OCI-LY3 (cell line): ENCODE measurements at regions not wholly inside any gene's neighbourhood (a gene's known extent, or its start where the extent isn't known, plus 50 kb on each side); places are given as distances from the start of the nearest gene placed in this dataset.

Experiments
- H2AFZ ChIP-seq: fragments of 200-600, 300-600 bp; shearing (Covaris generic); 2 replicates; pipeline ENCODE4 v1.6.0; 2014; ENCODE audit warnings: antibody characterized with exemption, low read depth, low read length
- H3K27ac ChIP-seq: fragments of 200-600, 300-600 bp; sonication (generic); 2 replicates; pipeline ENCODE4 v1.5.1; 2014; ENCODE audit warnings: mild to moderate bottlenecking, low read length, moderate library complexity, mixed read lengths
- H3K27me3 ChIP-seq: fragments of 200-600, 300-600 bp; sonication (generic); 2 replicates; pipeline ENCODE4 v1.6.1; 2014; ENCODE audit warnings: low read depth, low read length, mixed read lengths
- H3K36me3 ChIP-seq: fragments of 200-600, 300-600 bp; sonication (generic); replicated peaks from 2 replicates; pipeline ENCODE3; 2014; ENCODE audit warnings: low read depth, low read length, mixed read lengths
- H3K4me1 ChIP-seq: fragments of 300-600, 200-600 bp; sonication (generic); 2 replicates; pipeline ENCODE4 v1.6.1; 2014; ENCODE audit warnings: low read length, mixed read lengths
- H3K4me2 ChIP-seq: fragments of 200-600, 300-600 bp; sonication (generic); 2 replicates; pipeline ENCODE4 v1.6.1; 2014; ENCODE audit warnings: low read length, mixed read lengths
- H3K4me3 ChIP-seq: fragments of 300-600, 200-600 bp; sonication (generic); 2 replicates; pipeline ENCODE4 v1.5.1; 2014; ENCODE audit warnings: antibody characterized with exemption, mild to moderate bottlenecking, low read length, moderate library complexity
- H3K79me2 ChIP-seq: fragments of 300-600, 200-600 bp; shearing (Covaris generic); 2 replicates; pipeline ENCODE4 v1.6.1; 2014; ENCODE audit warnings: mild to moderate bottlenecking, low read length, mixed read lengths
- H3K9ac ChIP-seq: fragments of 300-600, 200-600 bp; shearing (Covaris generic); 2 replicates; pipeline ENCODE4 v1.6.0; 2014; ENCODE audit warnings: mild to moderate bottlenecking, low read length, moderate library complexity
- H3K9me3 ChIP-seq: fragments of 200-600, 300-600 bp; shearing (Covaris generic); 2 replicates; pipeline ENCODE4 v1.6.1; 2014; ENCODE audit warnings: low read length, mixed read lengths; ENCODE audit not compliant: insufficient read depth
- H4K20me1 ChIP-seq: fragments of 200-600, 300-600 bp; sonication (generic); 2 replicates; pipeline ENCODE4 v1.6.1; 2016; ENCODE audit warnings: low read length, mixed read lengths; ENCODE audit not compliant: insufficient read depth
- EZH2phosphoT487 ChIP-seq: fragments of 200-600 bp; shearing (Covaris generic); IDR thresholded peaks from 2 replicates; pipeline ENCODE4 v1.6.1; 2018; ENCODE audit warnings: antibody characterized with exemption, mixed run types, low read depth
- TF ChIP-seq, protein P1 (sequence below): fragments of 200-600, 300-600 bp; sonication (generic); IDR thresholded peaks from 2 replicates; pipeline ENCODE4 v1.5.1; 2014; ENCODE audit warnings: antibody characterized with exemption, low read length, low read depth

DNA sequence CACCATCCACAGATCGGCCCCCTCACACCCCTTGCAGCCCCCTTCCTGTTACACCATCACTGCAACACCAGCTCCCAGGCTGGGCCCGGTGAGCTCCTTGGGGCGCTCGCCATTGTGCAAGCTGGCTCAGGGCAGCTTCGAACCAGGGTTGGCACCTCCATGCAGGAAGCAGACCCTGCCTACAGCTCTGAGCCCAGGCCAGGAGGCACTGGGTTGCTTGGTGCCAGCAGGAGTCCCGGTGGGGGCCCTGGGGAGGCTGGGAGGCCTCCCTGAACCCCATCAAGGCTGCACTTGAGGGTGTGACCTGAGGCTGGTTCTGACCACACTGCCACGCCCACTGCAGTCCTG, 417.1 kb downstream of the CTTN start:
- H3K4me1 ChIP-seq: no peaks in the 10 kb centered on the region
- H4K20me1 ChIP-seq: 0 out of 2 replicates have a peak, but pooled peaks cover 8% of the 10 kb centered on the region
- peaks cover 4% of the 10 kb centered on the region; the same call in 1 of the 2 replicates for H3K27me3 ChIP-seq
- no peak overlapping the region for H2AFZ ChIP-seq
- no peak overlapping the region for H3K27ac ChIP-seq
- no peaks in the 10 kb centered on the region for H3K79me2 ChIP-seq
- no peaks in the 10 kb centered on the region for H3K36me3 ChIP-seq
- TF ChIP-seq EZH2phosphoT487: no peak
- TF ChIP-seq, protein P1, sequence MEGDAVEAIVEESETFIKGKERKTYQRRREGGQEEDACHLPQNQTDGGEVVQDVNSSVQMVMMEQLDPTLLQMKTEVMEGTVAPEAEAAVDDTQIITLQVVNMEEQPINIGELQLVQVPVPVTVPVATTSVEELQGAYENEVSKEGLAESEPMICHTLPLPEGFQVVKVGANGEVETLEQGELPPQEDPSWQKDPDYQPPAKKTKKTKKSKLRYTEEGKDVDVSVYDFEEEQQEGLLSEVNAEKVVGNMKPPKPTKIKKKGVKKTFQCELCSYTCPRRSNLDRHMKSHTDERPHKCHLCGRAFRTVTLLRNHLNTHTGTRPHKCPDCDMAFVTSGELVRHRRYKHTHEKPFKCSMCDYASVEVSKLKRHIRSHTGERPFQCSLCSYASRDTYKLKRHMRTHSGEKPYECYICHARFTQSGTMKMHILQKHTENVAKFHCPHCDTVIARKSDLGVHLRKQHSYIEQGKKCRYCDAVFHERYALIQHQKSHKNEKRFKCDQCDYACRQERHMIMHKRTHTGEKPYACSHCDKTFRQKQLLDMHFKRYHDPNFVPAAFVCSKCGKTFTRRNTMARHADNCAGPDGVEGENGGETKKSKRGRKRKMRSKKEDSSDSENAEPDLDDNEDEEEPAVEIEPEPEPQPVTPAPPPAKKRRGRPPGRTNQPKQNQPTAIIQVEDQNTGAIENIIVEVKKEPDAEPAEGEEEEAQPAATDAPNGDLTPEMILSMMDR: no peak
- no peak overlapping the region for H3K9ac ChIP-seq
- H3K4me2 ChIP-seq: no peak overlapping the region
- no peak overlapping the region for H3K4me3 ChIP-seq
- no peaks in the 10 kb centered on the region for H3K9me3 ChIP-seq

DNA sequence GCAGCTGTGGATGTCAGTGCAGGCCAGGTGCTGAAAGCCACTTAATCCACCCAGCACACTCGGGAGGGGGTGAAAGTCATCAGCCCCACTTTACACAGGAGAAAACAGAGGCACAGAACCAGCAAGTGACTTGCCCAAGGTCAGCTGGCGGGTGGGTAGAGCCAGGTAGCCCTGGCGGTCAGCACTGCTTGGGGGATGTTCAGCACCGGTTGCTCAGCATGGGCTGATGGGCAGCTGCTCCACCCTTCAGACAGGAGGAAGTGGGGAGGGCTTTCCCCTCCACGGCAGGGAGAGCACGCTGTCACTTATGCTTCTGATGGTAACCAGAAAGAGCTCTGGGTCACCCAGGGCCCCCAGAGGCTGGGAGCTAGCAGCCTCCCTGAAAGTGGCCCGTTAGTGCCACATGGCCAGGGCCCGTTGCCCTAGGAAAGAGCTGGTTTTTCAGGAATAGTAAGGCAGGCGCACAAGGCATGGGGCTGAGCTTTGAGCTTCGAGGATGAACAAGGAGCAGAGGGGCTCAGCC, 417.9 kb downstream of the CTTN start:
- Histone ChIP-seq H3K79me2 (no peaks in the 10 kb centered on the region), H3K4me2 (no peak overlapping the region), H3K36me3 (no peaks in the 10 kb centered on the region), H3K9ac (no peak overlapping the region), H3K9me3 (no peaks in the 10 kb centered on the region), H4K20me1 (0 out of 2 replicates have a peak, but pooled peaks cover 8% of the 10 kb centered on the region), H2AFZ (no peak overlapping the region), H3K27me3 (peaks cover 4% of the 10 kb centered on the region; the same call in 1 of the 2 replicates), H3K27ac (no peak overlapping the region), H3K4me3 (no peak overlapping the region), H3K4me1 (no peaks in the 10 kb centered on the region)
- no peak for TF ChIP-seq EZH2phosphoT487
- TF ChIP-seq, protein P1: no peak

DNA sequence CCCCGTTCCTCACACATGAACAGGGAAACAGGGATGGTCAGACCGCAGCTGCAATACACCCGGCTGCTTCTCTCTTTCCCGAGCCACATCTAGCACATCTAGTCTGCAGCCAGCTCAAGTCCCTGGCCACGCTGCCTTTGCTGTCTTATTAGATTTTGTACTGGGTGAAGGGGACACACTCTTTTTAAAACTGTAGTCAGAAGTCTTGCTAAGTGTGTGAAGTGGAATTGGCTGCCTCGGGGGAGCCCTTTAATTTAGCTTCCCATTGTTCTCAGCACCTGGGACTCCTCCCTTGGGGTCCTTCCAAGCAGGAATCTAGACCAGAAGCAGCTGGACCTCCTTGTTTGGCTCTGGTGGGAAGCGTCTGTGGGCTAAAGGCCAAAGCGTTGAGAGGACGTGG, 420.0 kb downstream of the CTTN start:
- H3K27ac ChIP-seq: no peak overlapping the region
- H3K9me3 ChIP-seq: no peaks in the 10 kb centered on the region
- H3K4me2 ChIP-seq: no peak overlapping the region
- TF ChIP-seq EZH2phosphoT487: no peak
- H2AFZ ChIP-seq: no peak overlapping the region
- H3K27me3 ChIP-seq: no peaks in the 10 kb centered on the region; the same call in 1 of the 2 replicates
- no peak overlapping the region for H3K9ac ChIP-seq
- no peaks in the 10 kb centered on the region for H3K4me1 ChIP-seq
- no peaks in the 10 kb centered on the region for H3K79me2 ChIP-seq
- H3K4me3 ChIP-seq: no peak overlapping the region
- H4K20me1 ChIP-seq: 0 out of 2 replicates have a peak, but pooled peaks cover 8% of the 10 kb centered on the region
- no peaks in the 10 kb centered on the region for H3K36me3 ChIP-seq

DNA sequence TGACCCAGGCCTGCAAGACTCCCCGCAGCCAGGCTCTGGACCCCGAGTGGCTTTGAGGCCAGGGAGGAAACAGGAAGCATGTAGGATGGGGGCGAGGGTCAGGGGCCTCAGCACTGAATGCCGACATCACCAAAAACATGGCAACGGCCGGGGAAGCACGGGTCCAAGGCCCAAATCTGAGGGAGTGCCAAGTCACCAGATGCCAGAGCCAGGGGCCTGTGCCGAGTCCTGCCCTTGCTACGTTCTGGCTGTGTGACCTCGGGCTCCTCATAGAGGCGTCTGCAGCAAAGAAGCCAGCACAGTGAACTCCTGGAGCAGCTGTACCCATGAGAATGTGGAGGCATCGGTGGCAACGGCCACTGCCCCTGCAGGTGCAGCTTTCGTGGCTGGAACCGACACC, 420.7 kb downstream of the CTTN start:
- Histone ChIP-seq H3K4me1 (no peaks in the 10 kb centered on the region), H3K9me3 (no peaks in the 10 kb centered on the region), H3K4me2 (no peak overlapping the region), H3K27me3 (no peaks in the 10 kb centered on the region; the same call in 1 of the 2 replicates), H3K4me3 (no peak overlapping the region), H3K9ac (no peak overlapping the region), H3K79me2 (no peaks in the 10 kb centered on the region), H3K27ac (no peak overlapping the region), H2AFZ (no peak overlapping the region), H4K20me1 (0 out of 2 replicates have a peak, but pooled peaks cover 8% of the 10 kb centered on the region), H3K36me3 (no peaks in the 10 kb centered on the region)
- TF ChIP-seq, protein P1: no peak
- TF ChIP-seq EZH2phosphoT487: no peak
